Islet precursor cell (in vitro differentiated cells): ENCODE measurements at regions not wholly inside any gene's neighbourhood (a gene's known extent, or its start where the extent isn't known, plus 50 kb on each side); places are given as distances from the start of the nearest gene placed in this dataset.
A peak's percentile ranks its signal among the peaks of the same experiment; 100 is the strongest.
"Not testable (repeated sequence)": the region's sequence is repeated elsewhere in the genome, so short reads cannot be mapped to it uniquely, and the experiment has no call there.

ENCODE experiments used
- DNase-seq: peaks from one replicate; pipeline ENCODE4 v3.0.0-alpha.2; 2018

- no peak for DNase-seq
These were observed 496.9 kb upstream of the STXBP6 start for GRCh38 chr14:25546826-25547225.

- peak; percentile 84 for DNase-seq
These were observed 488.0 kb upstream of the STXBP6 start for GRCh38 chr14:25537846-25538455.

- DNase-seq, result no peak
These were observed 476.3 kb upstream of the STXBP6 start for GRCh38 chr14:25526290-25526689.

- no peak for DNase-seq
These were observed 473.0 kb upstream of the STXBP6 start for GRCh38 chr14:25522926-25523325.

- DNase-seq, result no peak
These were observed 472.2 kb upstream of the STXBP6 start for GRCh38 chr14:25522116-25522515.

GRCh38 chr14:25521616-25522015, 471.7 kb upstream of the STXBP6 start:
- no peak for DNase-seq

- DNase-seq, result no peak
These were observed 470.9 kb upstream of the STXBP6 start for GRCh38 chr14:25520821-25521220.

- no peak for DNase-seq
These were observed 468.4 kb upstream of the STXBP6 start for GRCh38 chr14:25518364-25518763.

GRCh38 chr14:25516838-25517237, 466.9 kb upstream of the STXBP6 start:
- no peak for DNase-seq

GRCh38 chr14:25508845-25509244, 458.9 kb upstream of the STXBP6 start:
- DNase-seq, result no peak

GRCh38 chr14:25501749-25502148, 451.8 kb upstream of the STXBP6 start:
- no peak for DNase-seq

GRCh38 chr14:25488961-25489360, 439.0 kb upstream of the STXBP6 start:
- DNase-seq, result no peak

- DNase-seq, result no peak
These were observed 435.4 kb upstream of the STXBP6 start for GRCh38 chr14:25485381-25485780.

GRCh38 chr14:25484906-25485305, 435.0 kb upstream of the STXBP6 start:
- no peak for DNase-seq

GRCh38 chr14:25484235-25484634, 434.3 kb upstream of the STXBP6 start:
- DNase-seq, result no peak

GRCh38 chr14:25477316-25478098, 427.6 kb upstream of the STXBP6 start:
- no peak for DNase-seq

GRCh38 chr14:25472700-25473099, 422.8 kb upstream of the STXBP6 start:
- DNase-seq, result no peak

- no peak for DNase-seq
These were observed 414.8 kb upstream of the STXBP6 start for GRCh38 chr14:25464772-25465171.

GRCh38 chr14:25464078-25464477, 414.1 kb upstream of the STXBP6 start:
- no peak for DNase-seq

- no peak for DNase-seq
These were observed 413.5 kb upstream of the STXBP6 start for GRCh38 chr14:25463480-25463879.

GRCh38 chr14:25461780-25462179, 411.8 kb upstream of the STXBP6 start:
- DNase-seq, result no peak

- no peak for DNase-seq
These were observed 394.4 kb upstream of the STXBP6 start for GRCh38 chr14:25444381-25444780.

- DNase-seq, result not testable (repeated sequence)
These were observed 390.4 kb upstream of the STXBP6 start for GRCh38 chr14:25440382-25440781.

- DNase-seq, result no peak
These were observed 387.0 kb upstream of the STXBP6 start for GRCh38 chr14:25436906-25437305.
